CD4-positive, alpha-beta T cell (primary cell): ENCODE measurements at regions not wholly inside any gene's neighbourhood (a gene's known extent, or its start where the extent isn't known, plus 50 kb on each side); places are given as distances from the start of the nearest gene placed in this dataset.

Source experiments
- ATAC-seq: fragments of 200-7000 bp; cut with Tn5 transposase; one replicate; pipeline ENCODE4 v1.10.0; 2022; ENCODE audit warnings: mild to moderate bottlenecking; ENCODE audit not compliant: poor library complexity
- CTCF ChIA-PET: fragments of 350-600 bp; sonication (Branson Sonifier 250); formaldehyde crosslinking; loops from one replicate; lab custom pipeline; 2021; ENCODE audit warnings: antibody characterized with exemption, inconsistent platforms; lab: Charles Lee
- POLR2A ChIA-PET: fragments of 350-600 bp; sonication (Branson Sonifier 250); formaldehyde crosslinking; loops from one replicate; lab custom pipeline; 2021; ENCODE audit warnings: antibody characterized with exemption, inconsistent platforms; lab: Charles Lee
- DNase-seq, 14 experiments: peaks; one replicate each; pipeline ENCODE4 v3.0.0-alpha.2; 2013 to 2020; ENCODE audit warnings: mixed read lengths in 2 of 14
- H3K27ac ChIP-seq, 2 donors: one replicate each; pipeline versions ENCODE4 v1.5.1 to v1.7.0; 2013; ENCODE audit warnings: low read length in 2 of 2, low read depth in 1 of 2, mild to moderate bottlenecking in 1 of 2
- H3K27me3 ChIP-seq, 2 experiments: 1 replicate in 1 of 2; 2 replicates in 1 of 2; pipeline versions ENCODE4 v1.6.1 to v1.7.0; 2013; ENCODE audit warnings: low read length in 2 of 2, control low read depth in 1 of 2, mild to moderate bottlenecking in 1 of 2, moderate library complexity in 1 of 2; ENCODE audit not compliant: insufficient read depth in 2 of 2, control insufficient read depth in 1 of 2
- H3K36me3 ChIP-seq: one replicate; pipeline ENCODE4 v1.6.1; 2013; ENCODE audit warnings: low read length, control low read depth; ENCODE audit not compliant: insufficient read depth
- H3K4me1 ChIP-seq: one replicate; pipeline ENCODE4 v1.6.1; 2013; ENCODE audit warnings: low read length, control low read depth; ENCODE audit not compliant: insufficient read depth
- H3K4me3 ChIP-seq: one replicate; pipeline ENCODE4 v1.5.1; 2013; ENCODE audit warnings: mild to moderate bottlenecking, low read length, moderate library complexity
- H3K9me3 ChIP-seq, 2 experiments: 1 replicate in 1 of 2; 2 replicates in 1 of 2; pipeline versions ENCODE4 v1.6.1 to v1.7.0; 2013; ENCODE audit warnings: low read length in 2 of 2, mild to moderate bottlenecking in 2 of 2, control low read depth in 1 of 2, moderate library complexity in 1 of 2; ENCODE audit not compliant: control insufficient read depth in 1 of 2, insufficient read depth in 1 of 2
- H3K27ac Mint-ChIP-seq: one replicate; pipeline ENCODE4 v1.8.0; 2020; ENCODE audit warnings: mixed read lengths
- H3K27me3 Mint-ChIP-seq: one replicate; pipeline ENCODE4 v1.8.0; 2021; ENCODE audit warnings: mixed read lengths
- H3K36me3 Mint-ChIP-seq: one replicate; pipeline ENCODE4 v1.8.0; 2021; ENCODE audit warnings: low read depth, mixed read lengths
- H3K4me1 Mint-ChIP-seq: one replicate; pipeline ENCODE4 v1.8.0; 2021; ENCODE audit warnings: low read depth, mixed read lengths
- H3K4me3 Mint-ChIP-seq: one replicate; pipeline ENCODE4 v1.8.0; 2020; ENCODE audit warnings: mild to moderate bottlenecking, mixed read lengths
- H3K9me3 Mint-ChIP-seq: one replicate; pipeline ENCODE4 v1.8.0; 2020; ENCODE audit warnings: mixed read lengths
- CTCF ChIP-seq: fragments of 200-600 bp; IDR thresholded peaks from one replicate; pipeline ENCODE4 v1.8.0; 2022; ENCODE audit warnings: antibody characterized with exemption, mild to moderate bottlenecking
- intact Hi-C, 2 experiments: fragments of 100-400 bp; cut with DNase I in 1 of 2; cut with micrococcal nuclease in 1 of 2; formaldehyde crosslinking; loops; one replicate each; pipeline versions ENCODE4 v1.15.1 to v1.9.0; 2023 to 2025; cut with DNase I, micrococcal nuclease

GRCh38 chr6:11644071-11644470 lies 106.5 kb downstream of the TMEM170B start:
- H3K9me3 ChIP-seq, result peaks cover 0 to 4% of the 10 kb centered on the region in 2 experiments
- ChIA-PET POLR2A (no interaction called here), CTCF (no interaction called here)
- H3K4me3 Mint-ChIP-seq, result no peak overlapping the region
- no peak overlapping the region for H3K27ac ChIP-seq
- H3K36me3 ChIP-seq, result no peaks in the 10 kb centered on the region
- no peak overlapping the region for H3K4me3 ChIP-seq
- TF ChIP-seq CTCF, result no peak
- H3K9me3 Mint-ChIP-seq, result no peaks in the 10 kb centered on the region
- peaks cover 10% of the 10 kb centered on the region for H3K27me3 Mint-ChIP-seq
- no peaks in the 10 kb centered on the region for H3K27me3 ChIP-seq
- no peak overlapping the region for H3K27ac Mint-ChIP-seq
- ATAC-seq, result no peak
- no peaks in the 10 kb centered on the region for H3K36me3 Mint-ChIP-seq
- DNase-seq, result no peak
- H3K4me1 ChIP-seq, result no peaks in the 10 kb centered on the region
- no peaks in the 10 kb centered on the region for H3K4me1 Mint-ChIP-seq
- intact Hi-C loops, result no loop called here

GRCh38 chr6:11644601-11645000 lies 107.1 kb downstream of the TMEM170B start:
- H3K4me1 ChIP-seq, result no peaks in the 10 kb centered on the region
- no peaks in the 10 kb centered on the region for H3K36me3 ChIP-seq
- intact Hi-C loops, result no loop called here
- H3K4me3 Mint-ChIP-seq, result no peak overlapping the region
- H3K4me3 ChIP-seq, result no peak overlapping the region
- no peak overlapping the region for H3K27ac ChIP-seq
- H3K36me3 Mint-ChIP-seq, result no peaks in the 10 kb centered on the region
- H3K9me3 Mint-ChIP-seq, result no peaks in the 10 kb centered on the region
- TF ChIP-seq CTCF, result no peak
- H3K27me3 ChIP-seq, result no peaks in the 10 kb centered on the region
- peaks cover 10% of the 10 kb centered on the region for H3K27me3 Mint-ChIP-seq
- no peaks in the 10 kb centered on the region for H3K4me1 Mint-ChIP-seq
- ChIA-PET CTCF (no interaction called here), POLR2A (no interaction called here)
- DNase-seq, result no peak
- no peak overlapping the region for H3K27ac Mint-ChIP-seq
- ATAC-seq, result no peak
- H3K9me3 ChIP-seq, result peaks cover 0 to 4% of the 10 kb centered on the region in 2 experiments

DNA sequence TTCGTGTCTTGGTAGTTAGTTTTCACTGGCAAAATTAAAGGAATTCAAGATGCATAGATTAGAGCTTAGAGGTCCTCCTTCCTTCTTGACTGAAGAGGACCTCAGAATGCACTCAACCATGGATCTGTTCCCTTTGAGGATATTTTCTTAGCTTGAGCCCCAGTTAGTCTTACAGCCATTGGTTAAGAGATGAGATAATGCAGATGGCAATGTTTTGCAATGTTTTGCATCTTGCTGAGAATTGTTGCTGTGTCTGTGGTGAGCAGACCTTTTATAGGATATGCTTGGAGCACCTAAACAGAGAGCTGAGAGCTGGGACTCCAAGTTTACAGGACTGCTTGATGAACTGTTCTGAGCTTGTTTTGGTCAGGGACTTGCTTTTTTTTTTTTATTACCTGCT lies 107.5 kb downstream of the TMEM170B start:
- CTCF ChIA-PET, result interaction anchor here (1.3 kb wide), 1 partner anchor 589 kb away, joined by 4 read pairs; no protein-coding TSS in a partner anchor
- H3K27me3 Mint-ChIP-seq, result peaks cover 10% of the 10 kb centered on the region
- intact Hi-C loops, result no loop called here

More for the DNA sequence above, 107.5 kb downstream of the TMEM170B start:
- H3K9me3 Mint-ChIP-seq, result no peaks in the 10 kb centered on the region
- DNase-seq, result no peak
- POLR2A ChIA-PET, result no interaction called here
- no peak for TF ChIP-seq CTCF
- H3K4me1 Mint-ChIP-seq, result no peaks in the 10 kb centered on the region
- H3K27ac Mint-ChIP-seq, result no peak overlapping the region
- no peak overlapping the region for H3K4me3 Mint-ChIP-seq
- H3K36me3 Mint-ChIP-seq, result no peaks in the 10 kb centered on the region
- ATAC-seq, result no peak
- Histone ChIP-seq H3K4me1 (no peaks in the 10 kb centered on the region), H3K27ac (no peak overlapping the region), H3K27me3 (no peaks in the 10 kb centered on the region), H3K36me3 (no peaks in the 10 kb centered on the region), H3K9me3 (peaks cover 0 to 4% of the 10 kb centered on the region in 2 experiments), H3K4me3 (no peak overlapping the region)
